ENCODE measurements at regions not wholly inside any gene's neighbourhood (a gene's known extent, or its start where the extent isn't known, plus 50 kb on each side); places are given as distances from the start of the nearest gene placed in this dataset.
A peak's percentile ranks its signal among the peaks of the same experiment; 100 is the strongest.

GRCh38 chrX:139213241-139213709 is 317.3 kb upstream of the F9 start:
- WGBS, 2 experiments (ENCODE audit: low coverage in 1 of 2, low lambda C conversion rate in 2 of 2, missing lambda C conversion rate in 2 of 2) = 94 to 100% methylated on average over 3 of the region's 3 CpGs
- Histone ChIP-seq H3K36me3 (ENCODE audit: low read depth) (no peaks in the 10 kb centered on the region), H3K9ac (no peak overlapping the region), H3K4me2 (ENCODE audit: unreplicated experiment) (no peak overlapping the region), H3K27ac (no peak overlapping the region), H4K20me1 (ENCODE audit: insufficient read depth) (no peaks in the 10 kb centered on the region), H3K9me3 (ENCODE audit: low read depth) (no peaks in the 10 kb centered on the region), H3K79me2 (ENCODE audit: insufficient read depth) (no peaks in the 10 kb centered on the region), H3F3A (ENCODE audit: insufficient read depth) (no peaks in the 10 kb centered on the region), H3K9me2 (ENCODE audit: insufficient read depth) (no peaks in the 10 kb centered on the region), H3K4me3 (no peak overlapping the region), H3K27me3 (replicated peaks; ENCODE audit: insufficient read depth) (no peaks in the 10 kb centered on the region), H3K4me1 (ENCODE audit: insufficient read depth) (no peaks in the 10 kb centered on the region), H2AFZ (no peak overlapping the region)
- DNase-seq = no peak
- no peak for TF ChIP-seq EZH2phosphoT487 (IDR thresholded peaks at IDR 0.05; ENCODE audit: insufficient read depth, low read depth)
- no peak for TF ChIP-seq EZH2 (IDR thresholded peaks at IDR 0.05; ENCODE audit: insufficient read depth, poor library complexity, severe bottlenecking)
- in situ Hi-C loops (cut with MboI) = no loop called here

GRCh38 chrX:139211568-139212182 is 318.9 kb upstream of the F9 start:
- TF ChIP-seq EZH2phosphoT487 (IDR thresholded peaks at IDR 0.05; ENCODE audit: insufficient read depth, low read depth) (no peak), EZH2 (IDR thresholded peaks at IDR 0.05; ENCODE audit: insufficient read depth, poor library complexity, severe bottlenecking) (no peak)
- no peaks in the 10 kb centered on the region for H3K36me3 ChIP-seq (ENCODE audit: low read depth)
- H3K27me3 ChIP-seq (replicated peaks; ENCODE audit: insufficient read depth) = 0 out of 2 replicates have a peak, but pooled peaks cover 4% of the 10 kb centered on the region
- H3K4me1 ChIP-seq (ENCODE audit: insufficient read depth) = no peaks in the 10 kb centered on the region
- no peak overlapping the region for H3K9ac ChIP-seq
- no peaks in the 10 kb centered on the region for H3K9me3 ChIP-seq (ENCODE audit: low read depth)
- no peak overlapping the region for H3K27ac ChIP-seq
- DNase-seq = no peak
- H3F3A ChIP-seq (ENCODE audit: insufficient read depth) = no peaks in the 10 kb centered on the region
- no peak overlapping the region for H3K4me2 ChIP-seq (ENCODE audit: unreplicated experiment)
- H3K9me2 ChIP-seq (ENCODE audit: insufficient read depth) = no peaks in the 10 kb centered on the region
- H3K79me2 ChIP-seq (ENCODE audit: insufficient read depth) = no peaks in the 10 kb centered on the region
- no peaks in the 10 kb centered on the region for H4K20me1 ChIP-seq (ENCODE audit: insufficient read depth)
- in situ Hi-C loops (cut with MboI) = no loop called here
- WGBS, 2 experiments (ENCODE audit: low coverage in 1 of 2, low lambda C conversion rate in 2 of 2, missing lambda C conversion rate in 2 of 2) = 6 to 9% methylated on average over 7 to 8 of the region's 8 CpGs
- peak overlapping the region; percentile 33; the same call in 1 of the 2 replicates for H2AFZ ChIP-seq
- H3K4me3 ChIP-seq = no peak overlapping the region

- H3K9me3 ChIP-seq (ENCODE audit: low read depth) = no peaks in the 10 kb centered on the region
- no peaks in the 10 kb centered on the region for H3K9me2 ChIP-seq (ENCODE audit: insufficient read depth)
- in situ Hi-C loops (cut with MboI) = no loop called here
- no peaks in the 10 kb centered on the region for H3K36me3 ChIP-seq (ENCODE audit: low read depth)
- H3K27me3 ChIP-seq (replicated peaks; ENCODE audit: insufficient read depth) = 0 out of 2 replicates have a peak, but pooled peaks cover 4% of the 10 kb centered on the region
- WGBS, 2 experiments (ENCODE audit: low coverage in 1 of 2, low lambda C conversion rate in 2 of 2, missing lambda C conversion rate in 2 of 2) = 35 to 38% methylated on average over 5 of the region's 5 CpGs
- DNase-seq = no peak
- H3K4me3 ChIP-seq = no peak overlapping the region
- no peak overlapping the region for H3K27ac ChIP-seq
- no peak overlapping the region for H2AFZ ChIP-seq
- no peaks in the 10 kb centered on the region for H4K20me1 ChIP-seq (ENCODE audit: insufficient read depth)
- H3F3A ChIP-seq (ENCODE audit: insufficient read depth) = no peaks in the 10 kb centered on the region
- no peak for TF ChIP-seq EZH2 (IDR thresholded peaks at IDR 0.05; ENCODE audit: insufficient read depth, poor library complexity, severe bottlenecking)
- no peak for TF ChIP-seq EZH2phosphoT487 (IDR thresholded peaks at IDR 0.05; ENCODE audit: insufficient read depth, low read depth)
- H3K4me1 ChIP-seq (ENCODE audit: insufficient read depth) = no peaks in the 10 kb centered on the region
- no peak overlapping the region for H3K9ac ChIP-seq
- H3K4me2 ChIP-seq (ENCODE audit: unreplicated experiment) = no peak overlapping the region
- H3K79me2 ChIP-seq (ENCODE audit: insufficient read depth) = no peaks in the 10 kb centered on the region
Measured at GRCh38 chrX:139209342-139209741, 321.2 kb upstream of the F9 start.

DNA sequence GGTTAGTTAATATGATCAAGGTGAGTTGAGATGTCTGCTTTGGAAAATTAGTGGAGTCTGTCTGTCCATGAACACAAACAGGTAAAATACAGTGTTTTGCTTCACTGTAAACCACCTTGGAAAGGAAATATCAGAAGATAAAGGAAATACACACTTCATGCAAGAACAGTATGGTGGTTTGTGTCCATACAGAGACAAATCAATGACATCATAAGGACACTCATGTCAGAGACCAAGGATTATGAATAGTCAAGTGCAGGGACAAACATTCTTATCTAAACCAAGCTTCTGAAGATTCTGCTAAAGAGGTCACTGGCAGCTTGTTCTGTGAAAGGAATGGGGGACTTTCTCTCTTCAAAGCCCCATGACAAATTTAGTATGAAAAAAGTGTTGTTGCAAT is 322.9 kb upstream of the F9 start:
- H3K4me1 ChIP-seq (ENCODE audit: insufficient read depth) = no peaks in the 10 kb centered on the region
- no peak overlapping the region for H2AFZ ChIP-seq
- no peaks in the 10 kb centered on the region for H3K9me3 ChIP-seq (ENCODE audit: low read depth)
- in situ Hi-C loops (cut with MboI) = no loop called here
- no peak overlapping the region for H3K27ac ChIP-seq
- H3K4me2 ChIP-seq (ENCODE audit: unreplicated experiment) = no peak overlapping the region
- H3K4me3 ChIP-seq = no peak overlapping the region
- TF ChIP-seq EZH2phosphoT487 (IDR thresholded peaks at IDR 0.05; ENCODE audit: insufficient read depth, low read depth) (no peak), EZH2 (IDR thresholded peaks at IDR 0.05; ENCODE audit: insufficient read depth, poor library complexity, severe bottlenecking) (no peak)
- no peaks in the 10 kb centered on the region for H3K79me2 ChIP-seq (ENCODE audit: insufficient read depth)
- H3K9me2 ChIP-seq (ENCODE audit: insufficient read depth) = no peaks in the 10 kb centered on the region
- H4K20me1 ChIP-seq (ENCODE audit: insufficient read depth) = no peaks in the 10 kb centered on the region
- H3K27me3 ChIP-seq (replicated peaks; ENCODE audit: insufficient read depth) = 0 out of 2 replicates have a peak, but pooled peaks cover 4% of the 10 kb centered on the region
- no peak overlapping the region for H3K9ac ChIP-seq
- no peak for DNase-seq
- no peaks in the 10 kb centered on the region for H3F3A ChIP-seq (ENCODE audit: insufficient read depth)
- H3K36me3 ChIP-seq (ENCODE audit: low read depth) = no peaks in the 10 kb centered on the region
